Mononuclear cell (primary cell): ENCODE measurements at regions not wholly inside any gene's neighbourhood (a gene's known extent, or its start where the extent isn't known, plus 50 kb on each side); places are given as distances from the start of the nearest gene placed in this dataset.
A peak's percentile ranks its signal among the peaks of the same experiment; 100 is the strongest.

Experiments
- H3K27me3 ChIP-seq: 2 replicates; pipeline ENCODE4 v1.6.0; 2011; ENCODE audit warnings: low read length, control low read depth; ENCODE audit not compliant: insufficient read depth
- H3K4me1 ChIP-seq: 2 replicates; pipeline ENCODE4 v1.5.1; 2011; ENCODE audit warnings: mild to moderate bottlenecking, low read length, control low read depth; ENCODE audit not compliant: insufficient read depth
- H3K4me3 ChIP-seq: 2 replicates; pipeline ENCODE4 v1.5.1; 2011; ENCODE audit warnings: mild to moderate bottlenecking, low read length, moderate library complexity
- H3K9me3 ChIP-seq: 2 replicates; pipeline ENCODE4 v1.5.1; 2011; ENCODE audit warnings: low read depth, mild to moderate bottlenecking, control low read depth, low read length

- peak overlapping the region; percentile 53 for H3K4me3 ChIP-seq
- peaks cover 12% of the 10 kb centered on the region for H3K4me1 ChIP-seq
- H3K27me3 ChIP-seq = no peaks in the 10 kb centered on the region
- H3K9me3 ChIP-seq = no peaks in the 10 kb centered on the region
These were observed 1395.8 kb downstream of the EFNB2 start for GRCh38 chr13:105139380-105140285.

DNA sequence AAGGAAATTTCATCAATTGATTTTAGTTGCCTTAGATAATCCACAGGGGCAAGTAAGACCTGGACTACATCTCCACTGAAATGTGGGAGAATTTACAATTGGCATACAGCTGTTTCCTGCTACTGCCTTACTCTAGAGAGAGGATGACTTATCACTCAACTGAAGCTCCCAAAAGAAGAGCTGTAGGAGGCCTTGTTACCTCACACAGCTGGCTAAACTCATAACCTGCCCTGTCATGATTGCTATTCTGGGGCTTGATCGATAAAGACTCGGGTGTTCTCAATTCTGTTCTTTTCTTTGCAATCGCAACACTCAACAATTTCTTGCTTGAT lies 1396.4 kb downstream of the EFNB2 start:
- H3K4me3 ChIP-seq = peak overlapping the region; percentile 53
- no peaks in the 10 kb centered on the region for H3K9me3 ChIP-seq
- peaks cover 12% of the 10 kb centered on the region for H3K4me1 ChIP-seq
- H3K27me3 ChIP-seq = no peaks in the 10 kb centered on the region

DNA sequence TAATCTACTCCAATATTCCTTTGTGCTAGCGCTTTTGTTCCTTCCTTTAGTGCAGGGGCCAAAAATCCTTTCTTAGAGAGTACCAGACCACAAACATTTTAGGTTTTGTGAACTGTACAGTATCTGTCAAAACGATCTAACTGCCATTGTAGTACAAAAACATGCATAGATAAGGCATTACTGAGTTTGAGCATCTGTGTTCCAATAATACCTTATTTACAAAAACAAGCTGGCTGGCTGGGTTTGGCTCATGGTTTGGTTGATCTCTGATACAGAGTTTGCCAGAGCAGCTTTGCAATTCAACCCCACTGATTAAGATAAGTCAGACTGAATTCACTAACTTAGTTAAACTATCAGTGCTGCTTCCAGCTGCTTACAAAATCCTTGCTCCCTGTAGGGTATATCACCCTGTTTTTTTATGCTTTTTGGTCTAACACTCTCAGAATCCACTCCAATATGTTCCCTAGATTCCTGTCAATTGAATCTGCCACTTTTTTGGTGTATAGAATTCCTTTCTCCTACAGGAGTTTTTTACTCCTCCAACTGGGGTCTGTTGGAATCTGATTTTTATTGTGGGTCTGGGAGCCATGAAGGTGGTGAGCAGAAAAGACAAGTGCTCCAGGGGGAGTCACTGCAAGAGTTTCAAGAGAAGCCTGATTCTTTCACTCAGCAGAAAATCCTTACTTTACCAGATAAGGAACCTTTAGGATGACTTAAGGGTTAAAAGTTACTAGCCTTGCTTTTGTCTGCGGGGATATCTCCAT lies 1399.4 kb downstream of the EFNB2 start:
- Histone ChIP-seq H3K4me1 (peaks cover 12% of the 10 kb centered on the region), H3K9me3 (no peaks in the 10 kb centered on the region), H3K4me3 (no peak overlapping the region)

DNA sequence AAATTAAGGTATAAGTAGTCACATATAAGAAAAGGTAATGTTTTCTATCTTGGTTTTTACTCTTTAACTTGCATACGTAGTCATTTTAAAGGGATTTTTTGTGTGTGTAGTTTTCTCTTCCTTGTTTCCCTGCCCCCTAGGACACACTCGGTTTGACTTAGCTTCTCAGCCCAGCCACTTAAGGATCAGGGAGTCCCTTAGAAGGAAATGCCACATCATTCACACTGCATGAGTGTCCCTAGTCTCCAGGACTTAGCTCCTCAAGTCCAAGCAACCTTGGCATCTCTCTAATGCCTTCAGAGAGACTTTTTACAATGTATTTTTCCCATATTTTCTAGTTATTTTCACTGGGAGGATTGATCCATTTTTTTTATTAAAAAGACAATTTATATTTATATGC lies 1407.7 kb downstream of the EFNB2 start:
- no peaks in the 10 kb centered on the region for H3K27me3 ChIP-seq
- H3K4me1 ChIP-seq = no peaks in the 10 kb centered on the region
- no peaks in the 10 kb centered on the region for H3K9me3 ChIP-seq
- H3K4me3 ChIP-seq = no peak overlapping the region

More for the DNA sequence above, 1399.4 kb downstream of the EFNB2 start:
- no peaks in the 10 kb centered on the region for H3K27me3 ChIP-seq

- H3K9me3 ChIP-seq = no peaks in the 10 kb centered on the region
- no peaks in the 10 kb centered on the region for H3K4me1 ChIP-seq
- H3K27me3 ChIP-seq = no peaks in the 10 kb centered on the region
- no peak overlapping the region for H3K4me3 ChIP-seq
These were observed 1414.2 kb downstream of the EFNB2 start for GRCh38 chr13:105121221-105121620.

GRCh38 chr13:105118426-105118985 lies 1417.0 kb downstream of the EFNB2 start:
- no peaks in the 10 kb centered on the region for H3K27me3 ChIP-seq
- H3K4me3 ChIP-seq = no peak overlapping the region
- H3K4me1 ChIP-seq = no peaks in the 10 kb centered on the region
- H3K9me3 ChIP-seq = no peaks in the 10 kb centered on the region

DNA sequence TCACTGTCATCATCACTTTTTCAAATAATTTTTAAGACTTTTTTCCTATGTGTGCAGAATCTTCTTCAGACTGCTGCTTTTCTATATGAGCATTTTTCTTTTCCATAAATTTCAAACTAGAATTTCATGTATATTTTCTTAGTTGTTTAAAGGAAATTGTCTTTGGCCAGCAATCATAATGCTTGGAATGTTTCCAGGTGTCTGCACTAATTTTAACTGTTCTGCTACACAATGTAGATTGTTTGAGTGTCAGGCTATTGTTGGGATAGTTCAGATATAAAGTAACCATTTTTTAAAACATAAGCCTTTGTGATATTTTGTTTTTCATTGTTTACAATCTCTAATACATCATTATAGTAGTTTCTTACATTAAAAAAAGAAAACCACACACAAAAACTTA lies 1418.5 kb downstream of the EFNB2 start:
- H3K4me1 ChIP-seq = no peaks in the 10 kb centered on the region
- no peak overlapping the region for H3K4me3 ChIP-seq
- no peaks in the 10 kb centered on the region for H3K9me3 ChIP-seq
- H3K27me3 ChIP-seq = no peaks in the 10 kb centered on the region

- Histone ChIP-seq H3K4me3 (no peak overlapping the region), H3K9me3 (no peaks in the 10 kb centered on the region), H3K4me1 (no peaks in the 10 kb centered on the region), H3K27me3 (no peaks in the 10 kb centered on the region)
These were observed 1422.9 kb downstream of the EFNB2 start for GRCh38 chr13:105112561-105112960.

- Histone ChIP-seq H3K9me3 (no peaks in the 10 kb centered on the region), H3K4me3 (no peak overlapping the region)
These were observed 1427.7 kb downstream of the EFNB2 start for GRCh38 chr13:105107781-105108180.

GRCh38 chr13:105105471-105105870 lies 1430.0 kb downstream of the EFNB2 start:
- no peaks in the 10 kb centered on the region for H3K9me3 ChIP-seq

More at GRCh38 chr13:105107781-105108180, 1427.7 kb downstream of the EFNB2 start:
- H3K27me3 ChIP-seq = no peaks in the 10 kb centered on the region
- no peaks in the 10 kb centered on the region for H3K4me1 ChIP-seq

DNA sequence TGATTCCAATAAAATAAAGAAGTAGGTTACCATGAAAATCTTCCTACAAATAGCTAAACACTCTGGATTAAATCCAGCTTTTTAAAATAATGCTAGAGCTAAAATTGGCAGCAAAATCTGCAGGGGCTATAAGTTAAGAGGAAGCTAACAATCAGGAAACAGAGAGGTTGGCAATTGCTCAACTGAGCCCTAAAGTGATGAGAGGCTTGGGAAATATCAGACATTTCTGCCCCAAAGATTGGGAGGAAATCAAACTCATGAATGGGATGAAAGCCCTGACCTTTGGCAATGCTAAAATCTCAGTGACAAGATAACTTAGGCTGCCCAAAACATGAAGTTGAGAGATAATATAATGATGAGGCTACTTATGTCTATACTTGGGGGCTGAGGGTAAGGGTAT lies 1437.9 kb downstream of the EFNB2 start:
- Histone ChIP-seq H3K4me1 (no peaks in the 10 kb centered on the region), H3K27me3 (no peaks in the 10 kb centered on the region), H3K4me3 (no peak overlapping the region), H3K9me3 (no peaks in the 10 kb centered on the region)

More at GRCh38 chr13:105105471-105105870, 1430.0 kb downstream of the EFNB2 start:
- H3K4me1 ChIP-seq = no peaks in the 10 kb centered on the region
- H3K4me3 ChIP-seq = no peak overlapping the region
- no peaks in the 10 kb centered on the region for H3K27me3 ChIP-seq

- no peaks in the 10 kb centered on the region for H3K27me3 ChIP-seq
- H3K4me3 ChIP-seq = no peak overlapping the region
- no peaks in the 10 kb centered on the region for H3K4me1 ChIP-seq
- H3K9me3 ChIP-seq = no peaks in the 10 kb centered on the region
These were observed 1445.4 kb downstream of the EFNB2 start for GRCh38 chr13:105089858-105090643.

DNA sequence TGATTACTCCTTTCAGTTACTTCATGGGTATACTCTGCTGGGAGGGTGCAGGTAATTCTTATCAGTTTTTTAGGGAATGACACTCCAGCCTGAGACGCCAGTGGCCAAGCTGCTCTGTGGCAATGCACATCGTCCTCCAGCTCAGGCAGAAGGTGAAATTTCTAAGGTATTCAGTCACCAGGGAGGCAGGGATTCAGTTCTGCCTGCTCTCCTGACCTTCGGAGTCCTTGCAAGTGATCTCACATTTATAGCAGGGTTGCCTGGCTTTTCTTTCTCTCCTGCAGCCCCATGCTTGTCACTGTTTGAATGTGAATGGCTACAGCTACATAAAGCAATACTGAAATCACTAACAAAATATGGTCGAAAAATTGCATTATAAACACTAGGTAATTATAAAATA lies 1447.5 kb downstream of the EFNB2 start:
- no peaks in the 10 kb centered on the region for H3K27me3 ChIP-seq
- H3K4me1 ChIP-seq = no peaks in the 10 kb centered on the region
- no peak overlapping the region for H3K4me3 ChIP-seq
- H3K9me3 ChIP-seq = no peaks in the 10 kb centered on the region

GRCh38 chr13:105084931-105085330 lies 1450.5 kb downstream of the EFNB2 start:
- no peaks in the 10 kb centered on the region for H3K4me1 ChIP-seq
- H3K4me3 ChIP-seq = no peak overlapping the region
- no peaks in the 10 kb centered on the region for H3K27me3 ChIP-seq
- H3K9me3 ChIP-seq = no peaks in the 10 kb centered on the region

GRCh38 chr13:105083992-105084391 lies 1451.5 kb downstream of the EFNB2 start:
- no peaks in the 10 kb centered on the region for H3K4me1 ChIP-seq
- no peaks in the 10 kb centered on the region for H3K9me3 ChIP-seq
- H3K27me3 ChIP-seq = no peaks in the 10 kb centered on the region
- H3K4me3 ChIP-seq = no peak overlapping the region
